ENCODE measurements at regions not wholly inside any gene's neighbourhood (a gene's known extent, or its start where the extent isn't known, plus 50 kb on each side); places are given as distances from the start of the nearest gene placed in this dataset.

DNA sequence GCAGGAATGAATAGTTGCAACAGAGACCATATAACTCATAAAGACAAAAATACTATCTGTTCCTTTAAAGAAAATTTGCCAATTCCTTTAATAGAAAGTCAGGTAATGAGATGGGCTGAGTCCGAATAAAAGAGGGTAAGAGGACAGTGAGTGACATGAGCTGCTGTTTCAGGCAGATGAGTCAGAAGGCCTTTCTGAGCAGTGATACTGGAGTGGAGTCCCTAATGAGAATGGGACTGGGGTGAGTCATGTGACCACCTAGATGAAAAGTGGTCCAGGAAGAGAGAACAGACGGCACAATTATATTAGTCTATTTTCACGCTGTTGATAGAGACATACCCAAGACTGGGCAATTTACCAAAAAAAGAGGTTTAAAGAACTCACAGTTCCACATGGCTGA is 393.7 kb downstream of the BCL11B start:
- no peak for TF ChIP-seq CTCF (IDR thresholded peaks at IDR 0.05)
- Histone ChIP-seq H3K9me3 (no peaks in the 10 kb centered on the region), H3K27ac (no peak overlapping the region), H3K36me3 (no peaks in the 10 kb centered on the region), H3K27me3 (no peaks in the 10 kb centered on the region), H3K9ac (ENCODE audit: low read depth in 2 of 2, low read length in 2 of 2) (no peak overlapping the region), H3K4me1 (no peaks in the 10 kb centered on the region), H3K4me3 (no peak overlapping the region)
- DNase-seq = no peak
- intact Hi-C loops (cut with DNase I) = no loop called here

DNA sequence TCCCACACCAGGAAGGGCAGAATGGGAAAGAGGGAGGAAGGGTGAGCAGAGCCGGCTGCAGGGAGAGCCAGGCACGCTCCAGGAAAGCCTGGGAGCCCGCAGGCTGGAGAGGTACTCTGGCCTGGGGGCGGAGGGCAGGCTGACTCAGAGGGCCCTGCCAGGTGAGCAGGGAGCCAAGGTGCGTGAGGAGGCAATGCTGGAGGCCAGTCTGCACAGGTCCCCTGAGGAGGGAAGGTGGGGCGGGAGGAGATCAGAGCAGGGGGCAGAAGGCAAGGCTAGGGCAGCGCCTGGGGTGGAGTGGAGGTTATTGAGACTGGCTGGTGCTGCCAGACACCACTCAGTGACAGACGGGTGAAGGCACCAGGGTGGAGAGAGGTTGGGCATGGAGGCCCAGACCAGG is 385.0 kb downstream of the BCL11B start:
- Histone ChIP-seq H3K4me1 (no peaks in the 10 kb centered on the region), H3K36me3 (no peaks in the 10 kb centered on the region), H3K27ac (no peak overlapping the region), H3K9ac (ENCODE audit: low read depth in 2 of 2, low read length in 2 of 2) (no peak overlapping the region), H3K27me3 (no peaks in the 10 kb centered on the region), H3K9me3 (no peaks in the 10 kb centered on the region), H3K4me3 (no peak overlapping the region)
- no peak for DNase-seq
- intact Hi-C loops (cut with DNase I) = no loop called here
- TF ChIP-seq CTCF (IDR thresholded peaks at IDR 0.05) = no peak

- Histone ChIP-seq H3K4me1 (no peaks in the 10 kb centered on the region), H3K9ac (ENCODE audit: low read depth in 2 of 2, low read length in 2 of 2) (no peak overlapping the region), H3K36me3 (no peaks in the 10 kb centered on the region), H3K9me3 (no peaks in the 10 kb centered on the region), H3K27me3 (no peaks in the 10 kb centered on the region), H3K4me3 (no peak overlapping the region), H3K27ac (no peak overlapping the region)
- intact Hi-C loops (cut with DNase I) = no loop called here
- DNase-seq = no peak
- no peak for TF ChIP-seq CTCF (IDR thresholded peaks at IDR 0.05)
These were observed 383.7 kb downstream of the BCL11B start for GRCh38 chr14:98888281-98888680.

GRCh38 chr14:98888927-98889835 is 382.8 kb downstream of the BCL11B start:
- no peaks in the 10 kb centered on the region for H3K4me1 ChIP-seq
- H3K9ac ChIP-seq (ENCODE audit: low read depth in 2 of 2, low read length in 2 of 2) = no peak overlapping the region
- H3K4me3 ChIP-seq = no peak overlapping the region
- no peaks in the 10 kb centered on the region for H3K36me3 ChIP-seq
- no peak overlapping the region for H3K27ac ChIP-seq
- no peak for DNase-seq
- no peak for TF ChIP-seq CTCF (IDR thresholded peaks at IDR 0.05)
- H3K27me3 ChIP-seq = no peaks in the 10 kb centered on the region
- H3K9me3 ChIP-seq = no peaks in the 10 kb centered on the region
- intact Hi-C loops (cut with DNase I) = no loop called here

- Histone ChIP-seq H3K9ac (ENCODE audit: low read depth in 2 of 2, low read length in 2 of 2) (no peak overlapping the region), H3K4me3 (no peak overlapping the region), H3K27me3 (no peaks in the 10 kb centered on the region), H3K36me3 (no peaks in the 10 kb centered on the region), H3K27ac (no peak overlapping the region), H3K9me3 (no peaks in the 10 kb centered on the region), H3K4me1 (no peaks in the 10 kb centered on the region)
- no peak for DNase-seq
- intact Hi-C loops (cut with DNase I) = no loop called here
- no peak for TF ChIP-seq CTCF (IDR thresholded peaks at IDR 0.05)
These were observed 382.2 kb downstream of the BCL11B start for GRCh38 chr14:98889836-98890185.

Data from colonic mucosa (tissue), 4 donors.